Muscle layer of duodenum (tissue), 2 donors: ENCODE measurements at regions not wholly inside any gene's neighbourhood (a gene's known extent, or its start where the extent isn't known, plus 50 kb on each side); places are given as distances from the start of the nearest gene placed in this dataset.

Source experiments
- H3K27ac ChIP-seq: one replicate; pipeline ENCODE4 v1.7.0; 2013; ENCODE audit warnings: mild to moderate bottlenecking, low read length
- H3K27me3 ChIP-seq: one replicate; pipeline ENCODE4 v1.7.0; 2013; ENCODE audit warnings: low read depth, mild to moderate bottlenecking, control low read depth, low read length
- H3K36me3 ChIP-seq, 2 donors: one replicate each; pipeline ENCODE4 v1.7.0; 2013; ENCODE audit warnings: low read length in 2 of 2, control low read depth in 1 of 2, mild to moderate bottlenecking in 1 of 2; ENCODE audit not compliant: insufficient read depth in 2 of 2, control insufficient read depth in 1 of 2
- H3K4me1 ChIP-seq, 2 donors: one replicate each; pipeline ENCODE4 v1.7.0; 2013; ENCODE audit warnings: low read length in 2 of 2, mild to moderate bottlenecking in 2 of 2, control low read depth in 1 of 2, moderate library complexity in 1 of 2; ENCODE audit not compliant: insufficient read depth in 2 of 2, control insufficient read depth in 1 of 2
- H3K4me3 ChIP-seq, 2 donors: one replicate each; pipeline ENCODE4 v1.7.0; 2013; ENCODE audit warnings: low read length in 2 of 2, low read depth in 1 of 2, mild to moderate bottlenecking in 1 of 2
- H3K9me3 ChIP-seq, 2 donors: one replicate each; pipeline ENCODE4 v1.7.0; 2013; ENCODE audit warnings: low read length in 2 of 2, control low read depth in 1 of 2, mild to moderate bottlenecking in 1 of 2; ENCODE audit not compliant: control insufficient read depth in 1 of 2
- donor health status: healthy.

- Histone ChIP-seq H3K9me3 (no peaks in the 10 kb centered on the region), H3K27me3 (no peaks in the 10 kb centered on the region), H3K27ac (no peak overlapping the region), H3K4me3 (no peak overlapping the region), H3K4me1 (no peaks in the 10 kb centered on the region), H3K36me3 (no peaks in the 10 kb centered on the region)
Observed at GRCh38 chr13:47553329-47553977, 447.6 kb downstream of the SUCLA2 start.

- Histone ChIP-seq H3K36me3 (no peaks in the 10 kb centered on the region), H3K4me3 (no peak overlapping the region), H3K27me3 (no peaks in the 10 kb centered on the region), H3K4me1 (peaks cover 5 to 8% of the 10 kb centered on the region in 2 donors), H3K9me3 (no peaks in the 10 kb centered on the region), H3K27ac (no peak overlapping the region)
Observed at GRCh38 chr13:47549219-47549752, 451.8 kb downstream of the SUCLA2 start.

GRCh38 chr13:47548294-47548840 is 452.7 kb downstream of the SUCLA2 start:
- Histone ChIP-seq H3K9me3 (no peaks in the 10 kb centered on the region), H3K27me3 (no peaks in the 10 kb centered on the region), H3K4me1 (peaks cover 5 to 8% of the 10 kb centered on the region in 2 donors), H3K4me3 (no peak overlapping the region), H3K36me3 (no peaks in the 10 kb centered on the region), H3K27ac (no peak overlapping the region)

- Histone ChIP-seq H3K9me3 (no peaks in the 10 kb centered on the region), H3K36me3 (no peaks in the 10 kb centered on the region), H3K4me3 (no peak overlapping the region), H3K4me1 (peaks cover 5 to 8% of the 10 kb centered on the region in 2 donors), H3K27ac (no peak overlapping the region), H3K27me3 (no peaks in the 10 kb centered on the region)
Observed at GRCh38 chr13:47546391-47547225, 454.5 kb downstream of the SUCLA2 start.

- Histone ChIP-seq H3K36me3 (no peaks in the 10 kb centered on the region), H3K27me3 (no peaks in the 10 kb centered on the region), H3K4me1 (peaks cover 5 to 8% of the 10 kb centered on the region in 2 donors), H3K4me3 (no peak overlapping the region), H3K9me3 (no peaks in the 10 kb centered on the region), H3K27ac (no peak overlapping the region)
Observed at GRCh38 chr13:47545201-47546024, 455.7 kb downstream of the SUCLA2 start.

GRCh38 chr13:47539317-47539716 is 461.8 kb downstream of the SUCLA2 start:
- H3K36me3 ChIP-seq, result no peaks in the 10 kb centered on the region
- no peak overlapping the region for H3K27ac ChIP-seq
- H3K27me3 ChIP-seq, result no peaks in the 10 kb centered on the region
- no peak overlapping the region for H3K4me3 ChIP-seq
- no peaks in the 10 kb centered on the region for H3K4me1 ChIP-seq
- H3K9me3 ChIP-seq, result peaks cover 0 to 4% of the 10 kb centered on the region in 2 donors

- no peaks in the 10 kb centered on the region for H3K27me3 ChIP-seq
- H3K27ac ChIP-seq, result no peak overlapping the region
- H3K9me3 ChIP-seq, result no peaks in the 10 kb centered on the region
- no peaks in the 10 kb centered on the region for H3K4me1 ChIP-seq
- H3K36me3 ChIP-seq, result no peaks in the 10 kb centered on the region
- H3K4me3 ChIP-seq, result no peak overlapping the region
Observed at GRCh38 chr13:47523771-47524170, 477.3 kb downstream of the SUCLA2 start.

- Histone ChIP-seq H3K9me3 (no peaks in the 10 kb centered on the region), H3K27me3 (no peaks in the 10 kb centered on the region), H3K4me1 (no peaks in the 10 kb centered on the region), H3K4me3 (no peak overlapping the region), H3K27ac (no peak overlapping the region), H3K36me3 (no peaks in the 10 kb centered on the region)
Observed at GRCh38 chr13:47521890-47522487, 479.1 kb downstream of the SUCLA2 start.

GRCh38 chr13:47519626-47520025 is 481.4 kb downstream of the SUCLA2 start:
- Histone ChIP-seq H3K27me3 (no peaks in the 10 kb centered on the region), H3K36me3 (no peaks in the 10 kb centered on the region), H3K27ac (no peak overlapping the region), H3K4me3 (no peak overlapping the region), H3K9me3 (peaks cover 5 to 11% of the 10 kb centered on the region in 2 donors), H3K4me1 (no peaks in the 10 kb centered on the region)

GRCh38 chr13:47518530-47518929 is 482.5 kb downstream of the SUCLA2 start:
- H3K9me3 ChIP-seq, result peaks cover 5 to 13% of the 10 kb centered on the region in 2 donors
- no peaks in the 10 kb centered on the region for H3K36me3 ChIP-seq
- no peak overlapping the region for H3K4me3 ChIP-seq
- H3K4me1 ChIP-seq, result no peaks in the 10 kb centered on the region
- no peaks in the 10 kb centered on the region for H3K27me3 ChIP-seq
- H3K27ac ChIP-seq, result no peak overlapping the region
